Mesothelial cell of epicardium (in vitro differentiated cells): ENCODE measurements at regions not wholly inside any gene's neighbourhood (a gene's known extent, or its start where the extent isn't known, plus 50 kb on each side); places are given as distances from the start of the nearest gene placed in this dataset.

Experiments
- DNase-seq, 2 experiments: peaks; one replicate each; pipeline ENCODE4 v3.0.0; 2021; ENCODE audit warnings: low spot score in 2 of 2; ENCODE audit not compliant: unreplicated experiment in 2 of 2
- H3K27ac Mint-ChIP-seq: 2 replicates; pipeline ENCODE4 v1.8.0; 2021; ENCODE audit warnings: mixed read lengths
- H3K27me3 Mint-ChIP-seq: 2 replicates; pipeline ENCODE4 v1.8.0; 2021; ENCODE audit warnings: low read depth, mixed read lengths
- H3K36me3 Mint-ChIP-seq: 2 replicates; pipeline ENCODE4 v1.8.0; 2021; ENCODE audit warnings: mixed read lengths
- H3K4me1 Mint-ChIP-seq: 2 replicates; pipeline ENCODE4 v1.8.0; 2021; ENCODE audit warnings: mixed read lengths
- H3K4me3 Mint-ChIP-seq: 2 replicates; pipeline ENCODE4 v1.8.0; 2021; ENCODE audit warnings: mild to moderate bottlenecking, moderate library complexity, mixed read lengths
- H3K9me3 Mint-ChIP-seq: 2 replicates; pipeline ENCODE4 v1.8.0; 2021; ENCODE audit warnings: mixed read lengths
- TF ChIP-seq, protein P1 (sequence below): fragments of 200-600 bp; sonication (generic); IDR thresholded peaks from one replicate; pipeline ENCODE4 v1.5.0; 2021; ENCODE audit warnings: antibody characterized with exemption; ENCODE audit not compliant: unreplicated experiment

DNA sequence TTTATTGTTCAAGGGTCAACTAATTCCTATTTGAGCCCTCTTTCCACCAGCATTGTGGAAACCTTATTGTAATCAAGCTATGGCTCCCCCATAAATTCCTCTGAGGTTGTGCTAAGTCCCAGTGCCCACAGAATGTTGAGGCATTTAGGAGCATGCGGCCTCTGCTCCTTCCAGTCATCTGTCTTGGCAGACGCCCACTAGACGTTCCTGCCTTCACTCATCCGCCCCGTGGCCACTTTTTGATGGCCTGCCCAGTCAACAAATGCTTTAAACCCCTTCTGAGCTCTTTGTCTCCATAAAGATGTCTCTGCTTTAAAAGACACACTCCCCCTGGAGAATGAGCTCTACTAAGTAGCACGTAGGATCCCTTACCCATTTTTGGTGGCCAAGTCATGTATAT lies 104.7 kb downstream of the GAS1 start:
- TF ChIP-seq, protein P1, sequence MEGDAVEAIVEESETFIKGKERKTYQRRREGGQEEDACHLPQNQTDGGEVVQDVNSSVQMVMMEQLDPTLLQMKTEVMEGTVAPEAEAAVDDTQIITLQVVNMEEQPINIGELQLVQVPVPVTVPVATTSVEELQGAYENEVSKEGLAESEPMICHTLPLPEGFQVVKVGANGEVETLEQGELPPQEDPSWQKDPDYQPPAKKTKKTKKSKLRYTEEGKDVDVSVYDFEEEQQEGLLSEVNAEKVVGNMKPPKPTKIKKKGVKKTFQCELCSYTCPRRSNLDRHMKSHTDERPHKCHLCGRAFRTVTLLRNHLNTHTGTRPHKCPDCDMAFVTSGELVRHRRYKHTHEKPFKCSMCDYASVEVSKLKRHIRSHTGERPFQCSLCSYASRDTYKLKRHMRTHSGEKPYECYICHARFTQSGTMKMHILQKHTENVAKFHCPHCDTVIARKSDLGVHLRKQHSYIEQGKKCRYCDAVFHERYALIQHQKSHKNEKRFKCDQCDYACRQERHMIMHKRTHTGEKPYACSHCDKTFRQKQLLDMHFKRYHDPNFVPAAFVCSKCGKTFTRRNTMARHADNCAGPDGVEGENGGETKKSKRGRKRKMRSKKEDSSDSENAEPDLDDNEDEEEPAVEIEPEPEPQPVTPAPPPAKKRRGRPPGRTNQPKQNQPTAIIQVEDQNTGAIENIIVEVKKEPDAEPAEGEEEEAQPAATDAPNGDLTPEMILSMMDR, result no peak
- Mint-ChIP-seq H3K27ac (no peak overlapping the region), H3K9me3 (no peaks in the 10 kb centered on the region), H3K4me3 (no peak overlapping the region), H3K36me3 (no peaks in the 10 kb centered on the region), H3K4me1 (peaks cover 27% of the 10 kb centered on the region), H3K27me3 (no peaks in the 10 kb centered on the region)
- DNase-seq, result no peak

DNA sequence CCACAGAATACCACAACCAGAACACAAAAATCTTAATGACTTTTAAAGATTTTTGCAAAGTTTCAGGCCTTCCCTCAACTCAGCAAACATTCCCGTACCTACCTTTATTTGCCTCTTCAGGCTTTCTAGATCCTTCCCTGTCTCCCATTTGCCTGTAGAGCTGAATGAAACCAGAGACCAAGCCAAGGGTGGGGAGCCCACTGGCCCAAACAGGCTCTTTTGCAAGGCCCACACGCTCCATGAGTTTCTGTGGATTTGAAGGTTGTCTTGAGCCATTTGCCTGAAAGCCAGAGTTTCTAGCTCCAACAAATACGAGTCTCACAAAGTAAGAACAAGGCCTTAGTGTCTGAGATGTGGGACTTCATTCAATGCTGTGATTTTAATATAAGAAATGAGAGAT lies 107.8 kb downstream of the GAS1 start:
- Mint-ChIP-seq H3K27me3 (no peaks in the 10 kb centered on the region), H3K36me3 (no peaks in the 10 kb centered on the region), H3K27ac (no peak overlapping the region), H3K9me3 (no peaks in the 10 kb centered on the region), H3K4me3 (no peak overlapping the region), H3K4me1 (peaks cover 31% of the 10 kb centered on the region)
- DNase-seq, result no peak
- TF ChIP-seq, protein P1, result no peak

DNA sequence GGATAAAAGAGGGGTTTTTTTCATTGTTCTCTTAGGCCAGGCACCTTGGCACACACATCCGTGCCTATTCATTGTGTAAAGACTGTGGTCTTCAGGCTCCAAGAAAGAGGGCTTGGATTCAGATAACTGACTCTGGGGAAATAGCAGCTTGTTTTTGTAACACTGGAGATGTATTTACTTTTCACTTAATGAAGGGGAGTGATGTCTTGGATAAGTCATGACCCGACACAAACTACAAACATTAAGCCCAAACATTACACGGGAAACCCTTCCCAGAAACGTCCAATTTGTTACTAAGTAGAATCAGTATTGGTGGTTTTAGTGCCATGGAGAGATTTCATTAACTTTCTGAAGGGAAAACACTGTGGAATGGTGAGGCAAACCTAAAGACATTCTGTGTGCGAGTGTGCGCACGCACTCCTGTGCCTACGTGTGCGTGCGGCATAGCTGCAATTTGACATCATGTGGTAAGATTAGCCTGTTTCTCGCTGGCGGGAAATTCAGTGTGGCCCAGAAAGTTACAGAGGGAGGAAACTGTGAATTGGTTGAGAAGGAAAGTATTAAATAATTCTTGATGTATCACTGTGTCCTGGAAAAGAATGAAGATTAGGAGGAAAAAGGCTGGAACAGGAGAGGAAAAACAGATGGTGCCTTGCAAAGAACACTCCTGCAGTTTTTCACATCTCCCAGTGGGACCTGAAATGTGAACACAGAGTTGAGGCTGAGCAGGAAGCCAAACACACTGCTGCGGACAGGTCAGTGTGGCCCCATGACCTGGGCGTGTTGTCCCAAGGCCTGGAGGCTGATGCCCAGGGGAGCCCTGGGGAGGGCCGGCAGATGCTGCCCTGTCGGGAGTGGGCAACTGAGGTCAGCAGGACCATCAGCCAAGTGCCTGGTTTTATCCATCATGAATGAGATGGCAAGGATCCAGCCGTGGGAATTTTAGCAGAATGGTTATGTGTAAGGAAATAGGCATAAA lies 108.5 kb downstream of the GAS1 start:
- no peak overlapping the region for H3K4me3 Mint-ChIP-seq
- DNase-seq, result no peak

DNA sequence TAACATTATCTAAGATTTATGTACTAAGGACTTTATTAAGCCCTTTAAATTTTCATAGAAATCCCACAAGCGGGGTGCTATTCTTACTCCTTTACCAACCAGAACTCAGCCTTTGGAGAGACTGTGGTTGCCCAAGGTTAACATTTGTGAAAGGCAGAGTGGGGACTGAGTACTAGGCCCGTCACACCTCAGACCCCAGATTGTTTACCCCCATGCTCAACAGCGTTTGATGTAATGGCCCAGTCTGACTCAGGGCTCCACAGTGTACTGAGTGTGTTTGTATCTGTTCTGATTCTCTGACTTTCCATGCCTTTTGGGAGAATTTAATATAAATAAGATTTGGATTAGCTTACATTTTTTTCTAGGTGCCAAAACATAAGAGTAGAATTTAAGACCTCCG lies 110.0 kb downstream of the GAS1 start:
- no peaks in the 10 kb centered on the region for H3K27me3 Mint-ChIP-seq
- no peaks in the 10 kb centered on the region for H3K36me3 Mint-ChIP-seq
- TF ChIP-seq, protein P1, result no peak
- no peak for DNase-seq
- no peak overlapping the region for H3K4me3 Mint-ChIP-seq
- H3K4me1 Mint-ChIP-seq, result peaks cover 23% of the 10 kb centered on the region
- no peaks in the 10 kb centered on the region for H3K9me3 Mint-ChIP-seq
- peak overlapping the region; percentile 34 for H3K27ac Mint-ChIP-seq

More for the DNA sequence above, 108.5 kb downstream of the GAS1 start:
- TF ChIP-seq, protein P1, result no peak
- Mint-ChIP-seq H3K36me3 (no peaks in the 10 kb centered on the region), H3K27me3 (no peaks in the 10 kb centered on the region), H3K4me1 (peaks cover 31% of the 10 kb centered on the region), H3K27ac (no peak overlapping the region), H3K9me3 (no peaks in the 10 kb centered on the region)

DNA sequence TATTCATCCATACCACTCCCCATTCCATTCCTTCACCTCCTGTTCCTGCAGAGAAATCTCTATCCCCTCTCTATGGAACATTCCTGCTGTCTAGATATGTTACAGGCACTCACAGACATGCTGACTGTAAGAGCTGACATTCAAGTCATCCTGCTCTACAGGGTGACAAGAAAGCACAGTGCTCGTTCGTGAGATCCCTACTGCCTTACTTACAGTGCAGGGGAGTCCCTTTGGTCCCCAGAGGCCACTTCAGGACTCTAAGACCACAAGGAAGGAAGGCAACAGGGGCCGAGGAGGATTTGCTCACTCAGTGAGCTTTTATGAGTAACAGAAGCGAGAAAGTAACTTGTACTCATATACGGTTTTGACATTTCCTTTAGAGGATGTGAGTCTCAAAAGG lies 110.5 kb downstream of the GAS1 start:
- Mint-ChIP-seq H3K9me3 (no peaks in the 10 kb centered on the region), H3K4me3 (no peak overlapping the region), H3K27me3 (no peaks in the 10 kb centered on the region), H3K4me1 (peaks cover 23% of the 10 kb centered on the region), H3K36me3 (no peaks in the 10 kb centered on the region), H3K27ac (no peak overlapping the region)
- TF ChIP-seq, protein P1, result no peak
- no peak for DNase-seq
